ENCODE measurements at regions not wholly inside any gene's neighbourhood (a gene's known extent, or its start where the extent isn't known, plus 50 kb on each side); places are given as distances from the start of the nearest gene placed in this dataset.

GRCh38 chr2:49798570-49798969 lies 644.3 kb upstream of the FSHR start:
- intact Hi-C loops (cut with DNase I): no loop called here
- DNase-seq: no peak
- Histone ChIP-seq H3K4me3 (replicated peaks in 1 of 3) (no peak overlapping the region), H3K9me3 (no peaks in the 10 kb centered on the region), H3K36me3 (no peaks in the 10 kb centered on the region), H3K27ac (no peak overlapping the region), H3K4me1 (no peaks in the 10 kb centered on the region), H3K27me3 (no peaks in the 10 kb centered on the region)
- TF ChIP-seq POLR2A (IDR thresholded peaks at IDR 0.05): no peak
- TF ChIP-seq CTCF (IDR thresholded peaks at IDR 0.05): no peak

- Histone ChIP-seq H3K27ac (no peak overlapping the region), H3K4me1 (no peaks in the 10 kb centered on the region), H3K36me3 (no peaks in the 10 kb centered on the region), H3K27me3 (no peaks in the 10 kb centered on the region), H3K9me3 (no peaks in the 10 kb centered on the region), H3K4me3 (replicated peaks in 1 of 3) (no peak overlapping the region)
- DNase-seq: no peak
- 91 to 92% methylated on average over 3 of the region's 3 CpGs for WGBS, 2 donors
- TF ChIP-seq POLR2A (IDR thresholded peaks at IDR 0.05) (no peak), CTCF (IDR thresholded peaks at IDR 0.05) (no peak)
- intact Hi-C loops (cut with DNase I): no loop called here
Measured at GRCh38 chr2:49796266-49796665, 642.0 kb upstream of the FSHR start.

- no peaks in the 10 kb centered on the region for H3K9me3 ChIP-seq
- no peaks in the 10 kb centered on the region for H3K36me3 ChIP-seq
- no peak for TF ChIP-seq POLR2A (IDR thresholded peaks at IDR 0.05)
- no peak for TF ChIP-seq CTCF (IDR thresholded peaks at IDR 0.05)
- H3K4me1 ChIP-seq: no peaks in the 10 kb centered on the region
- no peak for DNase-seq
- intact Hi-C loops (cut with DNase I): no loop called here
- H3K27ac ChIP-seq: no peak overlapping the region
- H3K27me3 ChIP-seq: no peaks in the 10 kb centered on the region
- 90 to 91% methylated on average over 2 of the region's 2 CpGs for WGBS, 2 donors
- H3K4me3 ChIP-seq (replicated peaks in 1 of 3): no peak overlapping the region
Measured at GRCh38 chr2:49794396-49794795, 640.1 kb upstream of the FSHR start.

GRCh38 chr2:49788300-49788699 lies 634.0 kb upstream of the FSHR start:
- no peaks in the 10 kb centered on the region for H3K27me3 ChIP-seq
- DNase-seq: no peak
- H3K27ac ChIP-seq: no peak overlapping the region
- no peak for TF ChIP-seq CTCF (IDR thresholded peaks at IDR 0.05)
- no peak for TF ChIP-seq POLR2A (IDR thresholded peaks at IDR 0.05)
- no peaks in the 10 kb centered on the region for H3K36me3 ChIP-seq
- intact Hi-C loops (cut with DNase I): no loop called here
- H3K4me3 ChIP-seq (replicated peaks in 1 of 3): no peak overlapping the region
- H3K4me1 ChIP-seq: no peaks in the 10 kb centered on the region
- no peaks in the 10 kb centered on the region for H3K9me3 ChIP-seq

- Histone ChIP-seq H3K27ac (no peak overlapping the region), H3K4me3 (replicated peaks in 1 of 3) (no peak overlapping the region), H3K27me3 (no peaks in the 10 kb centered on the region), H3K36me3 (no peaks in the 10 kb centered on the region), H3K9me3 (no peaks in the 10 kb centered on the region), H3K4me1 (no peaks in the 10 kb centered on the region)
- no peak for TF ChIP-seq CTCF (IDR thresholded peaks at IDR 0.05)
- no peak for TF ChIP-seq POLR2A (IDR thresholded peaks at IDR 0.05)
- intact Hi-C loops (cut with DNase I): no loop called here
- 88 to 89% methylated on average over 2 of the region's 2 CpGs for WGBS, 2 donors
- DNase-seq: no peak
Measured at GRCh38 chr2:49780949-49781348, 626.6 kb upstream of the FSHR start.

All from thyroid gland (tissue), 4 donors.